ENCODE measurements at regions not wholly inside any gene's neighbourhood (a gene's known extent, or its start where the extent isn't known, plus 50 kb on each side); places are given as distances from the start of the nearest gene placed in this dataset.
"Not testable (repeated sequence)": the region's sequence is repeated elsewhere in the genome, so short reads cannot be mapped to it uniquely, and the experiment has no call there.

GRCh38 chrX:955168-955781 is 257.2 kb downstream of the CRLF2 start:
- not testable (repeated sequence) for TF ChIP-seq EZH2 (IDR thresholded peaks at IDR 0.05; ENCODE audit: low read length, unreplicated experiment); EZH2phosphoT487 (IDR thresholded peaks at IDR 0.05; ENCODE audit: borderline replicate concordance, low read length)
- TF ChIP-seq, protein P1, sequence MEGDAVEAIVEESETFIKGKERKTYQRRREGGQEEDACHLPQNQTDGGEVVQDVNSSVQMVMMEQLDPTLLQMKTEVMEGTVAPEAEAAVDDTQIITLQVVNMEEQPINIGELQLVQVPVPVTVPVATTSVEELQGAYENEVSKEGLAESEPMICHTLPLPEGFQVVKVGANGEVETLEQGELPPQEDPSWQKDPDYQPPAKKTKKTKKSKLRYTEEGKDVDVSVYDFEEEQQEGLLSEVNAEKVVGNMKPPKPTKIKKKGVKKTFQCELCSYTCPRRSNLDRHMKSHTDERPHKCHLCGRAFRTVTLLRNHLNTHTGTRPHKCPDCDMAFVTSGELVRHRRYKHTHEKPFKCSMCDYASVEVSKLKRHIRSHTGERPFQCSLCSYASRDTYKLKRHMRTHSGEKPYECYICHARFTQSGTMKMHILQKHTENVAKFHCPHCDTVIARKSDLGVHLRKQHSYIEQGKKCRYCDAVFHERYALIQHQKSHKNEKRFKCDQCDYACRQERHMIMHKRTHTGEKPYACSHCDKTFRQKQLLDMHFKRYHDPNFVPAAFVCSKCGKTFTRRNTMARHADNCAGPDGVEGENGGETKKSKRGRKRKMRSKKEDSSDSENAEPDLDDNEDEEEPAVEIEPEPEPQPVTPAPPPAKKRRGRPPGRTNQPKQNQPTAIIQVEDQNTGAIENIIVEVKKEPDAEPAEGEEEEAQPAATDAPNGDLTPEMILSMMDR (conservative IDR thresholded peaks at IDR 0.05; ENCODE audit: low read depth, low read length), result not testable (repeated sequence)

Data from PC-3 (cell line).